Right lobe of liver (tissue), 6 donors: ENCODE measurements at regions not wholly inside any gene's neighbourhood (a gene's known extent, or its start where the extent isn't known, plus 50 kb on each side); places are given as distances from the start of the nearest gene placed in this dataset.

Experiments
- ATAC-seq, 4 donors: fragments of 200-7000 bp; cut with Tn5 transposase; one replicate each; pipeline ENCODE4 v1.9.1; 2020; ENCODE audit warnings: mild to moderate bottlenecking in 4 of 4, moderate library complexity in 4 of 4
- DNase-seq, 3 donors: peaks; one replicate each; pipeline ENCODE4 v3.0.0-alpha.2; 2020
- H3K27ac ChIP-seq, 3 donors: fragments of 200-600 bp; one replicate each; pipeline ENCODE4 v1.8.0; 2022
- H3K27me3 ChIP-seq, 2 donors: fragments of 200-600 bp; one replicate each; pipeline ENCODE4 v1.8.0; 2022
- H3K36me3 ChIP-seq, 4 donors: fragments of 200-600 bp; sonication (generic) in 1 of 4; one replicate each; pipeline versions ENCODE4 v1.5.1 to v1.8.0; 2017 to 2022; ENCODE audit warnings: control low read depth in 1 of 4
- H3K4me1 ChIP-seq, 4 donors: fragments of 200-600 bp; sonication (generic) in 1 of 4; one replicate each; pipeline versions ENCODE4 v1.5.1 to v1.8.0; 2017 to 2022; ENCODE audit warnings: control low read depth in 1 of 4
- H3K4me3 ChIP-seq, 3 donors: fragments of 200-600 bp; one replicate each; pipeline ENCODE4 v1.8.0; 2022
- H3K9me3 ChIP-seq, 4 donors: fragments of 200-600 bp; sonication (generic) in 1 of 4; one replicate each; pipeline versions ENCODE4 v1.5.1 to v1.8.0; 2017 to 2022; ENCODE audit warnings: control low read depth in 1 of 4
- POLR2A ChIP-seq: fragments of 450-650 bp; IDR thresholded peaks from one replicate; pipeline ENCODE4 v1.6.1; 2017; ENCODE audit warnings: antibody characterized with exemption, mild to moderate bottlenecking
- WGBS: methylation state at CpG from one replicate; pipeline ENCODE4 v1.1.6; 2018; ENCODE audit warnings: low coverage, low lambda C conversion rate; ENCODE audit not compliant: insufficient coverage; ENCODE audit errors: missing lambda C conversion rate; 5-methylcytosine and 5-hydroxymethylcytosine counted together
- intact Hi-C, 2 donors: fragments of 100-400 bp; cut with DNase I; formaldehyde crosslinking; loops; one replicate each; pipeline versions ENCODE4 v1.11.2 to v1.14.1; 2022
- TF ChIP-seq, protein P1 (sequence below), 4 donors: fragments of 200-600 bp in 3 of 4; fragments of 450-650 bp in 1 of 4; IDR thresholded peaks; one replicate each; pipeline versions ENCODE4 v1.5.1 to v1.8.0; 2016 to 2022; ENCODE audit warnings: antibody characterized with exemption in 4 of 4, mild to moderate bottlenecking in 2 of 4
- donor health status: DM: no; HTN: yes; CAD: no.
- donor health status: DM: no; HTN: no; CAD: no.
- donor health status: DM: no; HTN: no; CAD: no.
- donor health status: DM: no; HTN: yes; CAD: no.
- donor health status: DM: no; HTN: yes; CAD: no.

GRCh38 chr3:44117239-44117638 lies 124.4 kb upstream of the TOPAZ1 start:
- H3K9me3 ChIP-seq, result no peaks in the 10 kb centered on the region
- ATAC-seq, result no peak
- no peaks in the 10 kb centered on the region for H3K4me1 ChIP-seq
- no peak overlapping the region for H3K27ac ChIP-seq
- no peak for DNase-seq
- no peaks in the 10 kb centered on the region for H3K36me3 ChIP-seq
- no peaks in the 10 kb centered on the region for H3K27me3 ChIP-seq
- intact Hi-C loops, result no loop called here
- TF ChIP-seq, protein P1, sequence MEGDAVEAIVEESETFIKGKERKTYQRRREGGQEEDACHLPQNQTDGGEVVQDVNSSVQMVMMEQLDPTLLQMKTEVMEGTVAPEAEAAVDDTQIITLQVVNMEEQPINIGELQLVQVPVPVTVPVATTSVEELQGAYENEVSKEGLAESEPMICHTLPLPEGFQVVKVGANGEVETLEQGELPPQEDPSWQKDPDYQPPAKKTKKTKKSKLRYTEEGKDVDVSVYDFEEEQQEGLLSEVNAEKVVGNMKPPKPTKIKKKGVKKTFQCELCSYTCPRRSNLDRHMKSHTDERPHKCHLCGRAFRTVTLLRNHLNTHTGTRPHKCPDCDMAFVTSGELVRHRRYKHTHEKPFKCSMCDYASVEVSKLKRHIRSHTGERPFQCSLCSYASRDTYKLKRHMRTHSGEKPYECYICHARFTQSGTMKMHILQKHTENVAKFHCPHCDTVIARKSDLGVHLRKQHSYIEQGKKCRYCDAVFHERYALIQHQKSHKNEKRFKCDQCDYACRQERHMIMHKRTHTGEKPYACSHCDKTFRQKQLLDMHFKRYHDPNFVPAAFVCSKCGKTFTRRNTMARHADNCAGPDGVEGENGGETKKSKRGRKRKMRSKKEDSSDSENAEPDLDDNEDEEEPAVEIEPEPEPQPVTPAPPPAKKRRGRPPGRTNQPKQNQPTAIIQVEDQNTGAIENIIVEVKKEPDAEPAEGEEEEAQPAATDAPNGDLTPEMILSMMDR (IDR thresholded peaks at IDR 0.05), result no peak
- no peak for TF ChIP-seq POLR2A
- WGBS, result 32% methylated on average over 2 of the region's 2 CpGs
- H3K4me3 ChIP-seq, result no peak overlapping the region

GRCh38 chr3:44117736-44118135 lies 124.0 kb upstream of the TOPAZ1 start:
- H3K27ac ChIP-seq, result no peak overlapping the region
- ATAC-seq (no peak), DNase-seq (no peak)
- intact Hi-C loops, result no loop called here
- H3K4me1 ChIP-seq, result no peaks in the 10 kb centered on the region
- no peaks in the 10 kb centered on the region for H3K27me3 ChIP-seq
- H3K4me3 ChIP-seq, result no peak overlapping the region
- 68% methylated on average over 5 of the region's 5 CpGs for WGBS
- no peak for TF ChIP-seq POLR2A
- TF ChIP-seq, protein P1 (IDR thresholded peaks at IDR 0.05), result no peak
- H3K36me3 ChIP-seq, result no peaks in the 10 kb centered on the region
- H3K9me3 ChIP-seq, result no peaks in the 10 kb centered on the region

DNA sequence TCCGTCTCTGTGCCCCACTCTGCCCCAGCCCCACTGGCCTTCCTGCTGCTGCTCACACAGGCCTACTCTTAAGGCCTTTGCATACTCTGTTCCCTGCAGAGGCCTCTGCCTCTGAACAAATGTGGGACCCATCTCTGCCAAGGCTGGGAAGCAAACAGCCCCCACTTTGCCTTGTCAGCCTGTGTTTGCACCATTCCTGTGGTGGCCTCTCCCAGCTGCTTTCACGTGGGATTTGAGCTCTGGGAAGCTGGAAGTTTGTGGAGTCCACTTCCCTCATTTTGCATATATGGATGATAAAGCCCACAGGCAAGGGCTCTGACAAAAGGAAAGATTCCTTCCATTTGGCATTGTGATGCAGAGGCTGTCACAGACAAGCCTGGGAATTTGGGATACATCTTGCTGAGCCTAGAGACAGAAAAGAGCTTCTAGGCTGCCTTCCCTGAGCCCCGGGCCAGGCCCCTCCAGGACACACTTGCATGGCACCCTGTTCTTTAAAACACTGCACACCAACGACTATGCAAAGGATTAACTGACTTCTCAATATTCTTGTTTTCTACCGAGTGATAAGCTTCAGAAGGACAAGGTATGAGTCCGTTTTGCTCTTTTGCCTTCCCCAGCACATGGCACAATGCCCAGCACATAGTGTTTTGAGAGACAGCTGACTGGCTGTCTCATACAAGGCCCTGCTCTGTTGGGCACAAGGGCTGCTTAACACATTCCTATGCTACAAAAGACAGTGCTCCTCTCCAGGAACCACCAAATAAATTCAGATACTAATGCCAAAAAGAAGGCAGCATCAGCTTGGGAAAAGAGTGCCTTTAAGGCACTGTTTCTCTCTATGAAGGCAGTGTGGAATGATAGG lies 120.7 kb upstream of the TOPAZ1 start:
- intact Hi-C loops, result no loop called here
- no peak overlapping the region for H3K27ac ChIP-seq
- no peaks in the 10 kb centered on the region for H3K27me3 ChIP-seq
- H3K36me3 ChIP-seq, result no peaks in the 10 kb centered on the region
- H3K4me1 ChIP-seq, result no peaks in the 10 kb centered on the region
- no peak overlapping the region for H3K4me3 ChIP-seq
- H3K9me3 ChIP-seq, result no peaks in the 10 kb centered on the region
- ATAC-seq, result no peak
- DNase-seq, result no peak
- no peak for TF ChIP-seq POLR2A
- TF ChIP-seq, protein P1 (IDR thresholded peaks at IDR 0.05), result no peak
- WGBS, result 39% methylated on average over 6 of the region's 6 CpGs

DNA sequence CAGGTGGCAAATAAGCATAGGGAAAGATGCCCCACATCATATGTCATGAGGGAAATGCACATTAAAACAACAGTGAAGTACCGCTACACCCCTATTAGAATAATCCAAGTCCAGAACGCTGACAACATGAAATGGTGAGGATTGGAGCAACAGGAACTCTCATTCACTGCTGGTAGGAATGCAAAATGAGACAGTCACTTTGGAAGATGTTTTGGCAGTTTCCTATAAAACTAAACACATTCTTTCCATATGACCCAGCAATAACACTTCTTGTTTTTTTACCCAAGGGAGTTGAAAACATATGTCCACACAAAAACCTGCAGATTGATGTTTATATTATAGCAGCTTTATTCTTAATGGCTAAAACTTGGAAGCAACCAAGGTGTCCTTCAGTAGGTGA lies 116.4 kb upstream of the TOPAZ1 start:
- no peaks in the 10 kb centered on the region for H3K9me3 ChIP-seq
- H3K27ac ChIP-seq, result no peak overlapping the region
- intact Hi-C loops, result no loop called here
- 69% methylated on average over 2 of the region's 2 CpGs for WGBS
- TF ChIP-seq, protein P1 (IDR thresholded peaks at IDR 0.05), result no peak
- TF ChIP-seq POLR2A, result no peak
- DNase-seq, result no peak
- H3K27me3 ChIP-seq, result no peaks in the 10 kb centered on the region
- H3K4me1 ChIP-seq, result no peaks in the 10 kb centered on the region
- no peaks in the 10 kb centered on the region for H3K36me3 ChIP-seq
- H3K4me3 ChIP-seq, result no peak overlapping the region
- ATAC-seq, result no peak
